ENCODE measurements at regions not wholly inside any gene's neighbourhood (a gene's known extent, or its start where the extent isn't known, plus 50 kb on each side); places are given as distances from the start of the nearest gene placed in this dataset.

DNA sequence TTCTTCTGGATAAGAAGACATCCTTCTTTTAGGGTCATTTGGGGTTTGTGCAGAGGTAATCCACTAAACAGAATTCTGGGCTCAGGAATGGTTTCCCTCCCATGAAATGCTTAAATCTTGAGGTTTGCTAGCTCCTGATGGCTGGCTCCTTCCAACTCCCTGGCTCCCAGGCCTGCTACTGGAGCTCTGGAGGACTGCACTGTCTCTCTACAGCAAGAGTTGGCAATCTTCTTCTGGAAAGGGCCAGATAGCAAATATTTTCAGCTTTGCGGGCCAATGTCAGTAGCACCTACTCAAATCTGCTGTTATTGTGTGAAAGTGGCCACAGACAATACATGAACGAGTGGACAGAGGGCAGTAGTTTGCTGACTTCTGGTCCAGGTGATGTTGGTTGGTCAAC is 174.2 kb upstream of the CTBP2 start:
- no peak for DNase-seq

GRCh38 chr10:125333769-125334168 is 173.4 kb upstream of the CTBP2 start:
- no peak for DNase-seq

- no peak for DNase-seq
Measured at GRCh38 chr10:125333209-125333591, 172.8 kb upstream of the CTBP2 start.

GRCh38 chr10:125332548-125333208 is 172.3 kb upstream of the CTBP2 start:
- no peak for DNase-seq

GRCh38 chr10:125331056-125331455 is 170.7 kb upstream of the CTBP2 start:
- no peak for DNase-seq

- no peak for DNase-seq
Measured at GRCh38 chr10:125329056-125329455, 168.7 kb upstream of the CTBP2 start.

GRCh38 chr10:125325326-125325725 is 165.0 kb upstream of the CTBP2 start:
- DNase-seq = no peak

- DNase-seq = no peak
Measured at GRCh38 chr10:125316436-125316835, 156.1 kb upstream of the CTBP2 start.

DNA sequence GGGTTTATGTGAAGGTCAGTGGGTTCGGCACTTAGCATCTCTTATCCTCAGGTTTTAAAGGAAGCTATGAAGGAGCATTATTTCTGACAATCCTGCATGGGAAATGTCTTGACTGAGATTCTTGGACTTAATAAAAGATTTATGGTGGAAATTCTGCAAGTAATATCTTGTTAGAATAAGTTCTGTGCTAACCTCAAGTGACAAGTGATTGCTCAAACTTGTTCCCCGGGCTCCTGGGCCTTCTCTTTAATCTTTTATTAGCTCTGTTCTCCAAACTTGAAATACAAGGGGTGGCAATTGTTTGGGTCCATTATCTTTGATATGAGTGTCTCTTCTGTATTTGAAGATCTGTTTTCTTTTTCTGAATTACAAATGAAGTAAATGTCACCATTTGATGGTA is 140.6 kb upstream of the CTBP2 start:
- no peak for DNase-seq

DNA sequence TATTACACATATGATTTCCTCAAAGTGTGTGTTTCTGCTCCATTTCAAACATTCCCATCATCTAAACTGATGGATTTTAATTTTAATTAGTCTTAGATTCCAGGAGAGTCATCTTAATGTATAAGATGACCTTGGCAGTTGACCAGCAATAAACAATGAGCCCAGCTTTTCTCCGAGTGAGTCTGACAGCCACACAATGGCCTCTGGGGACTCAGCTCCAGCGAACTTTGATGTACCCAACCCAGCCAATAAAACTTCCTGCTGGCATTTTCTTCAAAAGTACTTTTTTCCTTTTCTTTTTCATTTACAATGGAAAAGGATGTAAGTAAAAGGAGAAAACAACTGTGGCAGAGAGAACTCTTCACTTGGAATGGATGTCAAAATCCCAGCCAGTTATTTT is 139.1 kb upstream of the CTBP2 start:
- DNase-seq = no peak

- no peak for DNase-seq
Measured at GRCh38 chr10:125296598-125296997, 136.2 kb upstream of the CTBP2 start.

DNA sequence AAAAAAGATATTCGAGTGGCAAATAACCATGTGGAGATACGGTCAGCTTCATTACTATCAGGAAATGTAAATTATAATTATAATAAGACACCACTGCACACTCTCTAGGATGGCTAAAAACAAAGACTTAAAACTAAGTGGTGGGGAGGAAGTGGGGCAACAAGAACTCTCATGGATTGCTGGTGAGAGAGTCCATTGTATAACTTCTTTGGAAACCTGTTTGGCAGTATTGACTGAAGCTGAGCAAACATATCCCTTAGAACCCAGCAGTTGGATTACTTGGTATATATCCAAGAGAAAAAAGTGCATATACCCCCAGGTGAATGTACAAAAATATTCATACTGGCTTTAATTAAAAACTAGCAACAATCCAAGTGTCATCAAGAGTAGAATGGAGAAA is 133.7 kb upstream of the CTBP2 start:
- DNase-seq = no peak

DNA sequence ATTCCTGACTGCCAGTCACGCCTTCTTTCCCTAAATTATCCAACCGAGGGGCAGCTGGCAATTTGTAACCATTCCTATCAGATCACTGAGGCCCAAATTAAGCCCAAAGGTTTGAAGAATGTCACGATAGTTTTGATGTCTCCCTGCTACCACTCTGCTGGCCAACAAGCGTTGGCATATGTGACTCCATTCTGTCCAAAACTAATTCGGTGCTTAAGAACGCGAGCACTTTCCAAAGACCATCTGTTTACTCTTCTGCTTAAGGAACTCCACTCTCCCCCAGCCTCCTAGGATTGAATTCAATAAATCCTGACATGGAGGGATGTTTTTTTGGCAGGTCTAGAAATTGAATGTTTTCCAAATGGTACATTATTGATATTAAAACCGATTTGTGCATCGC is 131.5 kb upstream of the CTBP2 start:
- no peak for DNase-seq

DNA sequence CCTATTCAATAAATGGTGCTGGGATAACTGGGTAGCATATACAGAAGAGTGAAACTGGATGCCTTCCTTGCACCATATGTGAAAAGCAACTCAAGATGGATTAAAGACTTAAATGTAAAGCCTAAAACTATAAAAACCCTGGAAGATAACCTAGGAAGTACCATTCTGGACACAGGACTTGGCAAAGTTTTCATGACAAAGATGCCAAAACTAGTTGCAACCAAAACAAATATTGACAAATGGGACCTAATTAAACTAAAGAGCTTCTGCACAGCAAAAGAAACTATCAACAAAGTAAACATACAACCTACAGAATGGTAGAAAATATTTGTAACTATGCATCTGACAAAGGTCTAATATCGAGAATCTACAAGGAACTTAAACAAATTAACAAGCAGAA is 129.1 kb upstream of the CTBP2 start:
- DNase-seq = no peak

DNA sequence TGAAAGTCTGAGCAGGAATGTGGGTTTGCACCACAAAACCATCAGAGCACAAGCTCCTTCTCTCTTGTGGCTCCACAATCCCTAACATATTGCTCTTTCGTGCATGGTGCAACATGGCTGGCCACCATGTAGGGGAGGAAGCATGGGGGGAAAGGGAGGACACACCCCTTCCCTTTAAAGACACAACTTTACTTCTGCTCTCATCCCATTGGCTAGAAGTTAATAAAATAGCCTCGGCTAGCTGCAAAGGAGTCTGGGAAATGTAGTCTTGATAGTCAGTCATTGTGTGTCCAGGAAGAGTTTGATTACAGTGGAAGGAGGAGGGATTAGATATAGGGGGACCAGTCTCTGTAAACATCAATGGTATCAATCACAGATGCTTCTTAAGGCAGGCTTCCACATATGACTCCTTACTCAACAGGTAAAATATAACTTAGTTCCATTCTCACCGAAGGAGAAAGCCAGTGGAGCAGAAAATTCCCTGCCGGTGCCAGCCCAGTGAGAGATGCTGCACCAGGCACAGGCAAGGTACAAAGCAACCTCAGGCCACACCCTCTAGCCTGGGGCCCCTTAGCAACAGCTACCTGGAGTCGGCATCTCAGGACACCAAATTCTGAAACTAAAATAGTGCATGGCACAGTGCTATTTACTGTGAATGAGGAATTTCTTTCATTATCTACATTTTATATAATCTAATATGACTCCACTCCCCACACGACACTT is 124.7 kb upstream of the CTBP2 start:
- DNase-seq = no peak

- no peak for DNase-seq
Measured at GRCh38 chr10:125283836-125284614, 123.7 kb upstream of the CTBP2 start.

- no peak for DNase-seq
Measured at GRCh38 chr10:125283191-125283835, 123.0 kb upstream of the CTBP2 start.

- no peak for DNase-seq
Measured at GRCh38 chr10:125281091-125281490, 120.7 kb upstream of the CTBP2 start.

GRCh38 chr10:125276133-125276532 is 115.8 kb upstream of the CTBP2 start:
- no peak for DNase-seq

GRCh38 chr10:125274961-125275360 is 114.6 kb upstream of the CTBP2 start:
- DNase-seq = no peak

GRCh38 chr10:125273023-125273422 is 112.7 kb upstream of the CTBP2 start:
- DNase-seq = no peak

DNA sequence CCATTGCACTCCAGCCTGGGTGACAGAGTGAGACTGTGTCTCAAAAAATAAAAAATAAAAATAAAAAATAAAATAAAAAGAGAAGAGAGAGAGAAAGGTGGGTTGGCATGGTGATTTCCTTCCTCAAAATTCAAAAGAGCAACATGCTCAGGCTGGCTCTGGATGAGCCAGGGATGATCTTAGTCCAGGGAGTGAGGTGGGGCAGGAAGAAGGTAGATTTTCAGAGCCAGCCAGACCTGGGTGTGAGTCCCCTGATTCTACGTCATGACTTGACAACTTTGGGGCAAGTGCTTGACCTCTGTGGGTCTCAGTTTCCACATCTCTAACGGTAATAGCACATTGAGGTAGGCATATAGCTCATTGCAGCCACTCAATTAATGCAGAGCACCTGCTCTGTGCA is 109.4 kb upstream of the CTBP2 start:
- DNase-seq = no peak

DNA sequence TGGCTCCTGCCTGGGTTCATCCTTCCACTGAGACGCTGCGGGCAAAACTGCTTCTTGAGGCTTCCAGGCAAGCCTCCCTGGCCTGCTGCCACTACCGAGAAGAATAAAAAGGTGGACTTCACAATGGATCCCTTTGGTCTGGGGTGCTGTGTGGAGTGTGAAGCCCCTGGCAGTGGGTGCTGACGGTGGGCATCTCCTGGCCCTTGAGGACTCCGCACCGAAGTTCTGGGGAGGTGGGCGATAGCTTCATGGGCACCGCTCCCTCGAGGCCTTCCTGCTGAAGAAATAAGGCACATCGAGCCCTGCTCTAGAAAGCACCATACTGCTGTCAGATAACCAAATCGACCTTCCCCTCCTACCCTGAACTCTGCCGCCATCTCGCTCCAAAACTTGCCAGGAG is 106.6 kb upstream of the CTBP2 start:
- no peak for DNase-seq

GRCh38 chr10:125266541-125266940 is 106.2 kb upstream of the CTBP2 start:
- DNase-seq = no peak

All from femur (tissue), 1 donor.